H1 (cell line): ENCODE measurements at regions not wholly inside any gene's neighbourhood (a gene's known extent, or its start where the extent isn't known, plus 50 kb on each side); places are given as distances from the start of the nearest gene placed in this dataset.

Source experiments
- KDM1A ChIP-seq: fragments of 200-600, 300-600 bp; sonication (generic); IDR thresholded peaks from 2 replicates; pipeline ENCODE4 v1.7.1; 2016; ENCODE audit warnings: mild to moderate bottlenecking, low read length, borderline replicate concordance
- NANOG ChIP-seq: IDR thresholded peaks from 2 replicates; pipeline ENCODE4 v1.6.1; 2011; ENCODE audit warnings: low read length, low read depth, mild to moderate bottlenecking, inconsistent platforms; ENCODE audit not compliant: insufficient read depth, poor library complexity, severe bottlenecking
- PHF8 ChIP-seq: fragments of 200-600 bp; sonication (generic); conservative IDR thresholded peaks from 2 replicates; pipeline ENCODE4 v1.7.1; 2012; ENCODE audit warnings: low read depth, mild to moderate bottlenecking, inconsistent platforms, low read length, moderate library complexity
- SIN3A ChIP-seq, 2 experiments: IDR thresholded peaks in 1 of 2; conservative IDR thresholded peaks in 1 of 2; 2 replicates each; pipeline ENCODE4 v1.6.1; 2011 to 2012; ENCODE audit warnings: low read length in 2 of 2, improper control_type of control experiment in 1 of 2, low read depth in 1 of 2, mild to moderate bottlenecking in 1 of 2
- TAF1 ChIP-seq: IDR thresholded peaks from 2 replicates; pipeline ENCODE4 v1.6.1; 2011; ENCODE audit warnings: mild to moderate bottlenecking, low read depth, low read length
- TF ChIP-seq, protein P1 (sequence below): IDR thresholded peaks from 2 replicates; pipeline ENCODE4 v1.6.1; 2012; ENCODE audit warnings: inconsistent platforms
- TF ChIP-seq, protein P2 (sequence below): IDR thresholded peaks from 2 replicates; pipeline ENCODE4 v1.6.1; 2011; ENCODE audit warnings: low read depth, mild to moderate bottlenecking, low read length; ENCODE audit not compliant: insufficient read depth

DNA sequence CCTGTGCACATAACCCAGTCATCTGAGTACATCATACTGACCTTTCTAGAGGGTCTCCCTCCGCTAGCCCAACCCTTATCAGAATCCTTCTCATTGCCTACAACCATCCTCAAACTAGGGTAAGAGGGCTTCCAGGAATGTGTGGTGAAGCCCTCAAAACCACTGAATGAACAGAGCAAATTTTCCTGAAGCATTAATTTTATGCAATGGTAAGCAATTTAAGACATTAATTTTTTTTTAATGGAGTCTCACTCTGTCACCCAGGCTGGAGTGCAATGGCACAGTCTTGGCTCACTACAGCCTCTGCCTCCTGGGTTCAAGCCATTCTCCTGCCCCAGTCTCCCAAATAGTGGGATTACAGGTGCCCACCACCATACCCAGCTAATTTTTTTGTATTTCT is 86.1 kb upstream of the ZNF281 start (continued):
- TF ChIP-seq NANOG = no peak
- no peak for TF ChIP-seq TAF1
- no peak for TF ChIP-seq PHF8
- no peak for TF ChIP-seq SIN3A (conservative IDR thresholded peaks at IDR 0.05 in 1 of 2, IDR thresholded peaks at IDR 0.05 in 1 of 2; ENCODE audit: low read depth in 1 of 2, low read length in 2 of 2)
- TF ChIP-seq, protein P1, sequence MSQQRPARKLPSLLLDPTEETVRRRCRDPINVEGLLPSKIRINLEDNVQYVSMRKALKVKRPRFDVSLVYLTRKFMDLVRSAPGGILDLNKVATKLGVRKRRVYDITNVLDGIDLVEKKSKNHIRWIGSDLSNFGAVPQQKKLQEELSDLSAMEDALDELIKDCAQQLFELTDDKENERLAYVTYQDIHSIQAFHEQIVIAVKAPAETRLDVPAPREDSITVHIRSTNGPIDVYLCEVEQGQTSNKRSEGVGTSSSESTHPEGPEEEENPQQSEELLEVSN = no peak
- no peak for TF ChIP-seq KDM1A
- TF ChIP-seq, protein P2, sequence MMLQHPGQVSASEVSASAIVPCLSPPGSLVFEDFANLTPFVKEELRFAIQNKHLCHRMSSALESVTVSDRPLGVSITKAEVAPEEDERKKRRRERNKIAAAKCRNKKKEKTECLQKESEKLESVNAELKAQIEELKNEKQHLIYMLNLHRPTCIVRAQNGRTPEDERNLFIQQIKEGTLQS = no peak
